HCT116 (cell line): ENCODE measurements at regions not wholly inside any gene's neighbourhood (a gene's known extent, or its start where the extent isn't known, plus 50 kb on each side); places are given as distances from the start of the nearest gene placed in this dataset.

Experiments
- ATAC-seq: fragments of 200-7000 bp; cut with Tn5 transposase; 2 replicates; pipeline ENCODE4 v1.9.1; 2020; ENCODE audit warnings: mild to moderate bottlenecking, moderate library complexity
- BruUV-seq: library from RNA; stranded (reverse); fragments of 400-500 nt; replicated peaks from 2 replicates; lab custom pipeline; 2021; lab: Mats Ljungman, UMichigan
- CTCF ChIA-PET: fragments of 300-600 bp; sonication (Branson Sonifier 250); formaldehyde crosslinking; loops from one replicate; lab custom pipeline; 2021; ENCODE audit warnings: antibody characterized with exemption; lab: Charles Lee
- POLR2A ChIA-PET: fragments of 300-600, 350-600 bp; sonication (Branson Sonifier 250); formaldehyde crosslinking; loops from one replicate; lab custom pipeline; 2021; ENCODE audit warnings: antibody characterized with exemption; lab: Charles Lee
- RAD21 ChIA-PET, 2 experiments: fragments of 300-600 bp; sonication (Branson Sonifier 250); formaldehyde crosslinking; loops; one replicate each; lab custom pipeline; 2023; ENCODE audit warnings: low total read pairs in 2 of 2; ENCODE audit not compliant: uncharacterized antibody in 2 of 2, unreplicated experiment in 2 of 2, low non-redundant PET in 1 of 2; lab: Charles Lee
- DNase-seq: peaks from one replicate; pipeline ENCODE4 v3.0.0-alpha.2; 2010; ENCODE audit warnings: low read depth, low spot score
- H2AFZ ChIP-seq: fragments of 200-600 bp; shearing (Covaris generic), sonication (generic); 2 replicates; pipeline ENCODE4 v1.6.1; 2017; ENCODE audit warnings: low read depth, mixed run types, mixed read lengths, antibody characterized with exemption, low read length; ENCODE audit not compliant: poor library complexity, severe bottlenecking
- H3K27ac ChIP-seq: 2 replicates; pipeline ENCODE4 v1.5.1; 2012; ENCODE audit warnings: low read depth, low read length
- H3K27me3 ChIP-seq: fragments of 200-600 bp; sonication (generic); 2 replicates; pipeline ENCODE4 v1.6.1; 2016; ENCODE audit warnings: mixed run types, low read length, mixed read lengths; ENCODE audit not compliant: insufficient read depth
- H3K36me3 ChIP-seq, 2 experiments: fragments of 200-500 bp in 1 of 2; fragments of 200-600 bp in 1 of 2; sonication (Bioruptor generic) in 1 of 2; sonication (generic) in 1 of 2; 2 replicates each; pipeline versions ENCODE4 v1.5.1 to v1.6.1; 2014 to 2016; ENCODE audit warnings: low read length in 2 of 2, inconsistent platforms in 1 of 2, mixed read lengths in 1 of 2, mixed run types in 1 of 2; ENCODE audit not compliant: insufficient read depth in 2 of 2, control insufficient read depth in 1 of 2
- H3K4me1 ChIP-seq, 2 experiments: fragments of 200-600 bp in 1 of 2; sonication (generic) in 1 of 2; 2 replicates each; pipeline versions ENCODE4 v1.5.1 to v1.6.1; 2012 to 2017; ENCODE audit warnings: low read length in 2 of 2, inconsistent platforms in 1 of 2, mild to moderate bottlenecking in 1 of 2, mixed read lengths in 1 of 2, mixed run types in 1 of 2, moderate library complexity in 1 of 2; ENCODE audit not compliant: insufficient read depth in 2 of 2, control insufficient read depth in 1 of 2
- H3K4me2 ChIP-seq: fragments of 200-600 bp; sonication (generic); 2 replicates; pipeline ENCODE4 v1.6.1; 2017; ENCODE audit warnings: mixed run types, low read length, mixed read lengths
- H3K4me3 ChIP-seq, 2 experiments: fragments of 200-600 bp in 1 of 2; sonication (generic) in 1 of 2; replicated peaks in 1 of 2; 2 replicates each; pipeline ENCODE4 v1.5.1; 2011 to 2016; ENCODE audit warnings: low read length in 2 of 2, control low read depth in 1 of 2, low read depth in 1 of 2, mild to moderate bottlenecking in 1 of 2, mixed read lengths in 1 of 2, mixed run types in 1 of 2
- H3K79me2 ChIP-seq: fragments of 200-600 bp; sonication (generic); 2 replicates; pipeline ENCODE4 v1.6.1; 2017; ENCODE audit warnings: mild to moderate bottlenecking, mixed run types, low read length, moderate library complexity, mixed read lengths; ENCODE audit not compliant: insufficient read depth
- H3K9ac ChIP-seq: fragments of 200-600 bp; sonication (generic); 2 replicates; pipeline ENCODE4 v1.6.1; 2016; ENCODE audit warnings: low read length, mixed read lengths
- H3K9me2 ChIP-seq: fragments of 200-600 bp; sonication (generic), shearing (Covaris generic); 2 replicates; pipeline ENCODE4 v1.6.1; 2017; ENCODE audit warnings: mixed run types, mild to moderate bottlenecking, moderate library complexity; ENCODE audit not compliant: insufficient read depth
- H3K9me3 ChIP-seq, 2 experiments: fragments of 200-500 bp in 1 of 2; fragments of 200-600 bp in 1 of 2; sonication (Bioruptor generic) in 1 of 2; sonication (generic) in 1 of 2; 2 replicates each; pipeline ENCODE4 v1.6.1; 2014 to 2017; ENCODE audit warnings: low read length in 2 of 2, mixed read lengths in 2 of 2, inconsistent platforms in 1 of 2, low read depth in 1 of 2, mild to moderate bottlenecking in 1 of 2, mixed run types in 1 of 2, moderate library complexity in 1 of 2; ENCODE audit not compliant: control insufficient read depth in 1 of 2, insufficient read depth in 1 of 2
- H4K20me1 ChIP-seq: fragments of 200-600 bp; sonication (generic), shearing (Covaris generic); 2 replicates; pipeline ENCODE4 v1.6.1; 2017; ENCODE audit warnings: mixed run types, mild to moderate bottlenecking, moderate library complexity; ENCODE audit not compliant: insufficient read depth
- ATF3 ChIP-seq: IDR thresholded peaks from 2 replicates; pipeline ENCODE4 v1.6.1; 2012
- CBX3 ChIP-seq: IDR thresholded peaks from 2 replicates; pipeline ENCODE4 v1.6.1; 2012; ENCODE audit warnings: low read depth
- CEBPB ChIP-seq: IDR thresholded peaks from 2 replicates; pipeline ENCODE4 v1.6.1; 2012; ENCODE audit warnings: low read depth
- CTCF ChIP-seq, 3 experiments: fragments of 200-600 bp in 1 of 3; sonication (generic) in 1 of 3; IDR thresholded peaks in 2 of 3; conservative IDR thresholded peaks in 1 of 3; 2 replicates each; pipeline ENCODE4 v1.5.1; 2012 to 2017; ENCODE audit warnings: low read depth in 2 of 3, low read length in 2 of 3, antibody characterized with exemption in 1 of 3, borderline replicate concordance in 1 of 3, control low read depth in 1 of 3, mild to moderate bottlenecking in 1 of 3, mixed read lengths in 1 of 3, mixed run types in 1 of 3, moderate library complexity in 1 of 3; ENCODE audit not compliant: insufficient read depth in 1 of 3
- EGR1 ChIP-seq: IDR thresholded peaks from 2 replicates; pipeline ENCODE4 v1.6.1; 2012; ENCODE audit warnings: low read depth
- EZH2phosphoT487 ChIP-seq: fragments of 200-600 bp; IDR thresholded peaks from 2 replicates; pipeline ENCODE4 v1.6.1; 2018; ENCODE audit warnings: antibody characterized with exemption, borderline replicate concordance
- POLR2A ChIP-seq: IDR thresholded peaks from 2 replicates; pipeline ENCODE4 v1.7.0; 2011; ENCODE audit warnings: borderline replicate concordance; ENCODE audit not compliant: insufficient read depth, insufficient read length; ENCODE audit errors: extremely low read depth
- REST ChIP-seq: IDR thresholded peaks from 2 replicates; pipeline ENCODE4 v1.6.1; 2012; ENCODE audit warnings: low read depth
- ZFX ChIP-seq: fragments of 450-650 bp; IDR thresholded peaks from 2 replicates; pipeline ENCODE4 v1.6.1; 2017
- intact Hi-C: fragments of 100-400 bp; cut with micrococcal nuclease; formaldehyde crosslinking; loops from 2 replicates; pipeline ENCODE4 v1.10.0; 2022

- ChIA-PET CTCF (no interaction called here), RAD21 (no interaction called here), POLR2A (no interaction called here)
- Histone ChIP-seq H3K36me3 (no peaks in the 10 kb centered on the region), H3K27me3 (no peaks in the 10 kb centered on the region), H2AFZ (no peak overlapping the region), H3K4me3 (no peak overlapping the region), H3K9me2 (no peaks in the 10 kb centered on the region), H4K20me1 (no peaks in the 10 kb centered on the region), H3K9me3 (0 out of 4 replicates have a peak, but pooled peaks cover 0 to 3% of the 10 kb centered on the region in 2 experiments), H3K4me1 (peaks cover under 1 to 3% of the 10 kb centered on the region in 2 experiments; a peak in 3 of 4 replicates), H3K27ac (no peak overlapping the region), H3K9ac (no peak overlapping the region)
- intact Hi-C loops, result no loop called here
- no TSS peak for BruUV-seq
- ATAC-seq, result no peak
- TF ChIP-seq EZH2phosphoT487 (no peak), CBX3 (no peak), ZFX (no peak), REST (no peak), CEBPB (no peak), EGR1 (no peak), ATF3 (no peak), CTCF (IDR thresholded peaks at IDR 0.05 in 2 of 3, conservative IDR thresholded peaks at IDR 0.05 in 1 of 3; ENCODE audit: borderline replicate concordance in 1 of 3, insufficient read depth in 1 of 3, low read depth in 2 of 3, low read length in 2 of 3) (no peak), POLR2A (no peak)
- TF ChIP-seq, all 23 proteins: peak for 0
- DNase-seq, result no peak
- Histone ChIP-seq H3K4me2 (no peak overlapping the region), H3K79me2 (no peaks in the 10 kb centered on the region)
Observed at GRCh38 chr5:93267736-93268135, 313.3 kb downstream of the NR2F1-AS1 start.
